OCI-LY1 (cell line): ENCODE measurements at regions not wholly inside any gene's neighbourhood (a gene's known extent, or its start where the extent isn't known, plus 50 kb on each side); places are given as distances from the start of the nearest gene placed in this dataset.

ENCODE experiments used
- H2AFZ ChIP-seq: fragments of 200-600 bp; sonication (generic), shearing (Covaris generic); 2 replicates; pipeline ENCODE4 v1.6.0; 2014; ENCODE audit warnings: antibody characterized with exemption, mild to moderate bottlenecking, low read length
- H3F3A ChIP-seq: fragments of 200-600 bp; sonication (generic), shearing (Covaris generic); 2 replicates; pipeline ENCODE4 v1.6.0; 2014; ENCODE audit warnings: mild to moderate bottlenecking, antibody characterized with exemption, low read length, moderate library complexity; ENCODE audit not compliant: insufficient read depth
- H3K27ac ChIP-seq: fragments of 200-600 bp; sonication (generic); 2 replicates; pipeline ENCODE4 v1.5.1; 2014; ENCODE audit warnings: low read length, mixed run types, mild to moderate bottlenecking, low read depth; ENCODE audit not compliant: poor library complexity, severe bottlenecking
- H3K27me3 ChIP-seq: fragments of 200-600 bp; sonication (generic); 2 replicates; pipeline ENCODE4 v1.6.0; 2014; ENCODE audit warnings: antibody characterized with exemption, mild to moderate bottlenecking, low read length, moderate library complexity; ENCODE audit not compliant: insufficient read depth
- H3K36me3 ChIP-seq: fragments of 200-600 bp; sonication (generic); 2 replicates; pipeline ENCODE4 v1.6.1; 2014; ENCODE audit warnings: mild to moderate bottlenecking, antibody characterized with exemption, low read length, moderate library complexity, mixed read lengths; ENCODE audit not compliant: insufficient read depth
- H3K4me1 ChIP-seq: fragments of 200-600 bp; sonication (generic); 2 replicates; pipeline ENCODE4 v1.5.1; 2014; ENCODE audit warnings: mild to moderate bottlenecking, low read length, moderate library complexity; ENCODE audit not compliant: insufficient read depth, severe bottlenecking
- H3K4me2 ChIP-seq: fragments of 200-600 bp; sonication (generic), shearing (Covaris generic); 2 replicates; pipeline ENCODE4 v1.6.1; 2014; ENCODE audit warnings: low read length
- H3K4me3 ChIP-seq: fragments of 200-600 bp; sonication (generic); 2 replicates; pipeline ENCODE4 v1.5.1; 2014; ENCODE audit warnings: low read length, low read depth, mild to moderate bottlenecking, mixed read lengths; ENCODE audit not compliant: poor library complexity, severe bottlenecking
- H3K79me2 ChIP-seq: fragments of 200-600 bp; shearing (Covaris generic); 2 replicates; pipeline ENCODE4 v1.6.1; 2016; ENCODE audit warnings: mixed run types, low read length, mixed read lengths; ENCODE audit not compliant: insufficient read depth
- H3K9ac ChIP-seq: fragments of 200-600 bp; sonication (generic), shearing (Covaris generic); 2 replicates; pipeline ENCODE4 v1.6.1; 2014; ENCODE audit warnings: mild to moderate bottlenecking, low read length, mixed read lengths
- H3K9me2 ChIP-seq: fragments of 200-600 bp; sonication (generic), shearing (Covaris generic); 2 replicates; pipeline ENCODE4 v1.6.1; 2014; ENCODE audit warnings: low read depth, mild to moderate bottlenecking, low read length, mixed read lengths
- H3K9me3 ChIP-seq: fragments of 200-600 bp; shearing (Covaris generic); 2 replicates; pipeline ENCODE4 v1.6.1; 2014; ENCODE audit warnings: low read length, mixed read lengths
- H4K20me1 ChIP-seq: fragments of 200-600 bp; sonication (generic), shearing (Covaris generic); 2 replicates; pipeline ENCODE4 v1.6.0; 2016; ENCODE audit warnings: mild to moderate bottlenecking, low read length; ENCODE audit not compliant: insufficient read depth
- CTCF ChIP-seq: fragments of 200-600 bp; sonication (generic), shearing (Covaris generic); IDR thresholded peaks from 2 replicates; pipeline ENCODE4 v1.5.1; 2017; ENCODE audit warnings: mild to moderate bottlenecking, antibody characterized with exemption, low read length, moderate library complexity, mixed read lengths
- EZH2 ChIP-seq: fragments of 200-600 bp; sonication (generic), shearing (Covaris generic); IDR thresholded peaks from 2 replicates; pipeline ENCODE4 v1.8.0; 2017; ENCODE audit warnings: borderline replicate concordance, mixed run types, mild to moderate bottlenecking, antibody characterized with exemption, low read length, moderate library complexity, mixed read lengths

GRCh38 chr10:44607116-44607515 lies 222.2 kb upstream of the CXCL12 start:
- Histone ChIP-seq H3K27ac (no peak overlapping the region), H3K27me3 (no peaks in the 10 kb centered on the region), H3K79me2 (no peaks in the 10 kb centered on the region), H4K20me1 (no peaks in the 10 kb centered on the region), H3K4me1 (no peaks in the 10 kb centered on the region), H3K9me2 (no peaks in the 10 kb centered on the region), H3K9me3 (no peaks in the 10 kb centered on the region), H2AFZ (no peak overlapping the region), H3K4me3 (no peak overlapping the region), H3K36me3 (no peaks in the 10 kb centered on the region), H3F3A (no peaks in the 10 kb centered on the region), H3K4me2 (no peak overlapping the region), H3K9ac (no peak overlapping the region)
- TF ChIP-seq EZH2 (no peak), CTCF (no peak)

- H3K9ac ChIP-seq = no peak overlapping the region
- H3F3A ChIP-seq = no peaks in the 10 kb centered on the region
- H3K27me3 ChIP-seq = no peaks in the 10 kb centered on the region
- no peaks in the 10 kb centered on the region for H3K79me2 ChIP-seq
- TF ChIP-seq EZH2 = no peak
- no peak for TF ChIP-seq CTCF
- no peaks in the 10 kb centered on the region for H3K9me3 ChIP-seq
- H3K4me1 ChIP-seq = no peaks in the 10 kb centered on the region
- no peaks in the 10 kb centered on the region for H3K36me3 ChIP-seq
- no peaks in the 10 kb centered on the region for H4K20me1 ChIP-seq
- H3K9me2 ChIP-seq = no peaks in the 10 kb centered on the region
- H2AFZ ChIP-seq = no peak overlapping the region
- no peak overlapping the region for H3K27ac ChIP-seq
- H3K4me2 ChIP-seq = no peak overlapping the region
- H3K4me3 ChIP-seq = no peak overlapping the region
Observed at GRCh38 chr10:44618910-44619309, 234.0 kb upstream of the CXCL12 start.

GRCh38 chr10:44619521-44619920 lies 234.6 kb upstream of the CXCL12 start:
- Histone ChIP-seq H3K79me2 (no peaks in the 10 kb centered on the region), H3K9me3 (no peaks in the 10 kb centered on the region), H3K27ac (no peak overlapping the region), H4K20me1 (no peaks in the 10 kb centered on the region), H3K36me3 (no peaks in the 10 kb centered on the region), H3K4me3 (no peak overlapping the region), H3F3A (no peaks in the 10 kb centered on the region), H3K9me2 (no peaks in the 10 kb centered on the region), H3K4me1 (no peaks in the 10 kb centered on the region), H3K27me3 (no peaks in the 10 kb centered on the region), H3K4me2 (no peak overlapping the region), H2AFZ (no peak overlapping the region), H3K9ac (no peak overlapping the region)
- no peak for TF ChIP-seq CTCF
- TF ChIP-seq EZH2 = no peak
